A673 (cell line): ENCODE measurements at regions not wholly inside any gene's neighbourhood (a gene's known extent, or its start where the extent isn't known, plus 50 kb on each side); places are given as distances from the start of the nearest gene placed in this dataset.
"Not testable (repeated sequence)": the region's sequence is repeated elsewhere in the genome, so short reads cannot be mapped to it uniquely, and the experiment has no call there.

Experiments
- EZH2 ChIP-seq: fragments of 200-600 bp; sonication (generic); IDR thresholded peaks from 2 replicates; pipeline ENCODE4 v1.6.1; 2017; ENCODE audit warnings: borderline replicate concordance, low read depth, mild to moderate bottlenecking, mixed read lengths, antibody characterized with exemption, low read length; ENCODE audit not compliant: poor library complexity, severe bottlenecking
- TF ChIP-seq, protein P1 (sequence below): fragments of 300-800, 200-600 bp; sonication (generic); conservative IDR thresholded peaks from 2 replicates; pipeline ENCODE4 v1.5.1; 2017; ENCODE audit warnings: low read depth, mild to moderate bottlenecking, antibody characterized with exemption, low read length, moderate library complexity, mixed read lengths

DNA sequence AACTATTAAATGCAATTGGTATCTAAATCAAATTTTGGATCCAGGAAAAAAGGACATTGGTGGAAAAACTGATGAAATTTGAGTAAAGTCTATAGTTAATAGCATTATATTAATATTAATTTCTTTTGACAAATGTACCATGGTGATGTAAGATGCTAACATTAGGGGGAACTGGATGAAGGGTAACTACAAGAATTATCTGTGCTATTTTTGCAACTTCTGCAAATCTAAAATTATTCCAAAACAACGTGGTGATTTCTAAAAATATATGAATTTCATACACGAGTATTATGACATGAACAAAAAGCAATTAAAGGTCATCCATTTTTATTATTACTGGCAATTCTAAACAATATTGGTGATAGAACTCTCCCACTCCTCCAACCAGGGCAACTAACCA lies 135.6 kb upstream of the RRN3 start:
- TF ChIP-seq, protein P1, sequence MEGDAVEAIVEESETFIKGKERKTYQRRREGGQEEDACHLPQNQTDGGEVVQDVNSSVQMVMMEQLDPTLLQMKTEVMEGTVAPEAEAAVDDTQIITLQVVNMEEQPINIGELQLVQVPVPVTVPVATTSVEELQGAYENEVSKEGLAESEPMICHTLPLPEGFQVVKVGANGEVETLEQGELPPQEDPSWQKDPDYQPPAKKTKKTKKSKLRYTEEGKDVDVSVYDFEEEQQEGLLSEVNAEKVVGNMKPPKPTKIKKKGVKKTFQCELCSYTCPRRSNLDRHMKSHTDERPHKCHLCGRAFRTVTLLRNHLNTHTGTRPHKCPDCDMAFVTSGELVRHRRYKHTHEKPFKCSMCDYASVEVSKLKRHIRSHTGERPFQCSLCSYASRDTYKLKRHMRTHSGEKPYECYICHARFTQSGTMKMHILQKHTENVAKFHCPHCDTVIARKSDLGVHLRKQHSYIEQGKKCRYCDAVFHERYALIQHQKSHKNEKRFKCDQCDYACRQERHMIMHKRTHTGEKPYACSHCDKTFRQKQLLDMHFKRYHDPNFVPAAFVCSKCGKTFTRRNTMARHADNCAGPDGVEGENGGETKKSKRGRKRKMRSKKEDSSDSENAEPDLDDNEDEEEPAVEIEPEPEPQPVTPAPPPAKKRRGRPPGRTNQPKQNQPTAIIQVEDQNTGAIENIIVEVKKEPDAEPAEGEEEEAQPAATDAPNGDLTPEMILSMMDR: not testable (repeated sequence)
- not testable (repeated sequence) for TF ChIP-seq EZH2
